HepG2 (cell line): ENCODE measurements at regions not wholly inside any gene's neighbourhood (a gene's known extent, or its start where the extent isn't known, plus 50 kb on each side); places are given as distances from the start of the nearest gene placed in this dataset.

ENCODE experiments used
- ARHGAP35 ChIP-seq: sonication (generic); formaldehyde crosslinking; IDR thresholded peaks from 2 replicates; pipeline ENCODE4 v1.9.0; 2022; ENCODE audit warnings: mild to moderate bottlenecking, inconsistent platforms, moderate library complexity, missing genetic modification reagents, borderline replicate concordance
- ATF2 ChIP-seq: sonication (generic); formaldehyde crosslinking; IDR thresholded peaks from 2 replicates; pipeline ENCODE4 v1.4.0; 2020; ENCODE audit warnings: missing genetic modification reagents
- BHLHE40 ChIP-seq: IDR thresholded peaks from 2 replicates; pipeline ENCODE4 v1.6.1; 2011; ENCODE audit warnings: low read length, improper control_type of control experiment
- CBX2 ChIP-seq, 2 experiments: fragments of 200-600 bp in 1 of 2; sonication (generic); formaldehyde crosslinking in 1 of 2; IDR thresholded peaks; 2 replicates each; pipeline versions ENCODE4 v1.7.0 to v1.8.1; 2018 to 2022; ENCODE audit warnings: low read depth in 2 of 2, low read length in 1 of 2, mild to moderate bottlenecking in 1 of 2, missing genetic modification reagents in 1 of 2
- HDAC1 ChIP-seq: sonication (generic); formaldehyde crosslinking; IDR thresholded peaks from 2 replicates; pipeline ENCODE4 v1.5.1; 2020; ENCODE audit warnings: mild to moderate bottlenecking, missing genetic modification reagents
- HNF4G ChIP-seq, 2 experiments: sonication (generic) in 1 of 2; formaldehyde crosslinking in 1 of 2; IDR thresholded peaks; 2 replicates each; pipeline versions ENCODE4 v1.4.0 to v1.6.1; 2011 to 2020; ENCODE audit warnings: borderline replicate concordance in 2 of 2, low read depth in 2 of 2, mild to moderate bottlenecking in 2 of 2, low read length in 1 of 2, missing genetic modification reagents in 1 of 2, moderate library complexity in 1 of 2
- HOMEZ ChIP-seq: IDR thresholded peaks from 2 replicates; pipeline ENCODE4 v1.6.1; 2016; ENCODE audit warnings: low read depth
- ISX ChIP-seq: sonication (generic); formaldehyde crosslinking; conservative IDR thresholded peaks from 2 replicates; pipeline ENCODE4 v1.5.0; 2020; ENCODE audit warnings: missing genetic modification reagents
- MIER3 ChIP-seq: IDR thresholded peaks from 2 replicates; pipeline ENCODE4 v1.6.1; 2016; ENCODE audit warnings: missing compliant biosample characterization, borderline replicate concordance
- NFIB ChIP-seq: sonication (generic); formaldehyde crosslinking; IDR thresholded peaks from 2 replicates; pipeline ENCODE4 v1.9.0; 2021; ENCODE audit warnings: missing genetic modification reagents, mild to moderate bottlenecking, borderline replicate concordance
- PAXIP1 ChIP-seq: sonication (generic); formaldehyde crosslinking; conservative IDR thresholded peaks from 2 replicates; pipeline ENCODE4 v1.4.0; 2020; ENCODE audit warnings: mild to moderate bottlenecking, missing genetic modification reagents, moderate library complexity
- RARG ChIP-seq: sonication (generic); formaldehyde crosslinking; IDR thresholded peaks from 2 replicates; pipeline ENCODE4 v1.4.0; 2020; ENCODE audit warnings: low read depth, mild to moderate bottlenecking, missing genetic modification reagents
- SMYD3 ChIP-seq: sonication (generic); formaldehyde crosslinking; IDR thresholded peaks from 2 replicates; pipeline ENCODE4 v1.8.1; 2023; ENCODE audit warnings: mild to moderate bottlenecking, missing genetic modification reagents
- TBX2 ChIP-seq: sonication (generic); formaldehyde crosslinking; IDR thresholded peaks from 2 replicates; pipeline ENCODE4 v1.5.0; 2020; ENCODE audit warnings: missing genetic modification reagents, mild to moderate bottlenecking, borderline replicate concordance
- ZMAT5 ChIP-seq: sonication (generic); formaldehyde crosslinking; IDR thresholded peaks from 2 replicates; pipeline ENCODE4 v1.5.0; 2020; ENCODE audit warnings: mild to moderate bottlenecking, low read depth, missing genetic modification reagents, borderline replicate concordance
- ZNF24 ChIP-seq: fragments of 450-650 bp; IDR thresholded peaks from 2 replicates; pipeline ENCODE4 v1.6.1; 2017; ENCODE audit warnings: antibody characterized with exemption, mild to moderate bottlenecking
- ZNF280B ChIP-seq: sonication (generic); formaldehyde crosslinking; IDR thresholded peaks from 2 replicates; pipeline ENCODE4 v1.5.0; 2020; ENCODE audit warnings: missing genetic modification reagents, mild to moderate bottlenecking, borderline replicate concordance
- ZNF317 ChIP-seq: sonication (generic); formaldehyde crosslinking; IDR thresholded peaks from 2 replicates; pipeline ENCODE4 v1.5.0; 2020; ENCODE audit warnings: mild to moderate bottlenecking, missing genetic modification reagents
- ZNF331 ChIP-seq: sonication (generic); formaldehyde crosslinking; IDR thresholded peaks from 2 replicates; pipeline ENCODE4 v1.4.0; 2020; ENCODE audit warnings: missing genetic modification reagents
- ZNF614 ChIP-seq: IDR thresholded peaks from 2 replicates; pipeline ENCODE4 v1.6.1; 2018; ENCODE audit warnings: missing biosample characterization, missing genetic modification reagents, inconsistent platforms, borderline replicate concordance
- ZNF83 ChIP-seq: sonication (generic); formaldehyde crosslinking; IDR thresholded peaks from 2 replicates; pipeline ENCODE4 v1.4.0; 2020; ENCODE audit warnings: missing genetic modification reagents, mild to moderate bottlenecking, borderline replicate concordance

GRCh38 chr10:4459531-4459930, 366.5 kb upstream of the AKR1E2 start (continued):
- TF ChIP-seq ZNF280B (CRISPR knock-in tag) = no peak
- no peak for TF ChIP-seq ZMAT5
- 0 out of 2 replicates have a peak, but pooled peaks have one; percentile 74 for TF ChIP-seq MIER3
- no peak for TF ChIP-seq ARHGAP35 (CRISPR knock-in tag)
- 0 out of 2 replicates have a peak, but pooled peaks have one; percentile 20 for TF ChIP-seq HDAC1 (CRISPR knock-in tag)
- TF ChIP-seq RARG (CRISPR knock-in tag) = no peak
- TF ChIP-seq BHLHE40 = peak; percentile 56
- TF ChIP-seq ISX (CRISPR knock-in tag) = no peak
- peak; percentile 64; the same call in 1 of the 2 replicates for TF ChIP-seq PAXIP1 (CRISPR knock-in tag)
- no peak for TF ChIP-seq NFIB (CRISPR knock-in tag)
- peak; percentile 69 for TF ChIP-seq HNF4G (IDR thresholded peaks at IDR 0.05; ENCODE audit: borderline replicate concordance, low read depth, low read length)
- TF ChIP-seq HNF4G (CRISPR knock-in tag; IDR thresholded peaks at IDR 0.05; ENCODE audit: borderline replicate concordance, low read depth) = peak; percentile 71; the same call in 1 of the 2 replicates
- TF ChIP-seq CBX2 (IDR thresholded peaks at IDR 0.05; ENCODE audit: low read depth, low read length) = no peak
- TF ChIP-seq CBX2 (CRISPR knock-in tag; IDR thresholded peaks at IDR 0.05; ENCODE audit: low read depth) = no peak
- peak; percentile 45; the same call in 1 of the 2 replicates for TF ChIP-seq ZNF614 (CRISPR knock-in tag)
- TF ChIP-seq ATF2 (CRISPR knock-in tag) = peak; percentile 65; the same call in 1 of the 2 replicates
- TF ChIP-seq ZNF317 (CRISPR knock-in tag) = peak; percentile 97
- TF ChIP-seq ZNF24 = no peak
- no peak for TF ChIP-seq ZNF83 (CRISPR knock-in tag)
- 0 out of 2 replicates have a peak, but pooled peaks have one; percentile 17 for TF ChIP-seq TBX2
- TF ChIP-seq HOMEZ = peak; percentile 67; the same call in 1 of the 2 replicates
- TF ChIP-seq ZNF331 (CRISPR knock-in tag) = peak; percentile 36; the same call in 1 of the 2 replicates
- no peak for TF ChIP-seq SMYD3 (CRISPR knock-in tag)
